Transverse colon (tissue), 4 donors: ENCODE measurements at regions not wholly inside any gene's neighbourhood (a gene's known extent, or its start where the extent isn't known, plus 50 kb on each side); places are given as distances from the start of the nearest gene placed in this dataset.

Experiments
- EP300 ChIP-seq: sonication (generic); formaldehyde crosslinking; IDR thresholded peaks from one replicate; pipeline ENCODE4 v1.6.1; 2017; ENCODE audit warnings: antibody characterized with exemption, low read depth
- POLR2A ChIP-seq: fragments of 450-650 bp; IDR thresholded peaks from one replicate; pipeline ENCODE4 v1.6.1; 2016; ENCODE audit warnings: antibody characterized with exemption, mild to moderate bottlenecking, moderate library complexity
- POLR2AphosphoS5 ChIP-seq, 3 donors: sonication (generic); formaldehyde crosslinking; IDR thresholded peaks; one replicate each; pipeline ENCODE4 v1.6.1; 2016; ENCODE audit warnings: antibody characterized with exemption in 3 of 3
- TF ChIP-seq, protein P1 (sequence below), 5 experiments: fragments of 200-600 bp in 3 of 5; fragments of 450-650 bp in 2 of 5; sonication (generic) in 3 of 5; IDR thresholded peaks; 1 replicate in 2 of 5; 2 replicates in 3 of 5; pipeline ENCODE4 v1.5.1; 2016 to 2017; ENCODE audit warnings: antibody characterized with exemption in 5 of 5, inconsistent platforms in 3 of 5, mild to moderate bottlenecking in 2 of 5, moderate library complexity in 1 of 5

DNA sequence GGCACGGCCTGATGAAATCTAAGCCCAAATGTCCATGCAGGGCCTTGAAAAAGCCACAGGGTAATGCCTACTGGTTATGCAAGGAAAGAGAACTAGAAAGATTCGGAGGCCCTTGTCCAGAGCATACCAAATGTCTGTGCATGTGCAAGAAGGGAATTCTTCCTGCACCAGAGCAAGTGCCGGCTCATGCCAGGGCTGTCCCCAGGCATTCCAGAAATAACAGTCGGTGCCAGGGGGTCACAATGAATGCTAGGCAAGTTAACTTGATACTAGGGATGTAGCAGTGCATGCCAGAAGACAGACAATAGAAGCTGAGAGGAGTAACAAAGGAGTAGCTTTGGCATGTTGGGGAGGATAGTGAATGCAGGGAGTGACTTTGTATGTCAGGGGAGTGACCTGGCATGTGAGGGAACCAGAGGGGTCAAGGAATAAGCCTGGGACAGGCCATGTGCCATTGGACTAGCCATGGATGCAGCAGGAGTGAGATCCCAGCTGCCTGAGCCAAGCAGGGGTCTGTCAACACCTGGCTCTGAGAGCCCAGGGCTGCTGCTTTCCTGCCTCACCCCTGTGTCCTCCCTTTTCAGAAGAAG is 119.5 kb upstream of the UNC5B start:
- TF ChIP-seq, protein P1, sequence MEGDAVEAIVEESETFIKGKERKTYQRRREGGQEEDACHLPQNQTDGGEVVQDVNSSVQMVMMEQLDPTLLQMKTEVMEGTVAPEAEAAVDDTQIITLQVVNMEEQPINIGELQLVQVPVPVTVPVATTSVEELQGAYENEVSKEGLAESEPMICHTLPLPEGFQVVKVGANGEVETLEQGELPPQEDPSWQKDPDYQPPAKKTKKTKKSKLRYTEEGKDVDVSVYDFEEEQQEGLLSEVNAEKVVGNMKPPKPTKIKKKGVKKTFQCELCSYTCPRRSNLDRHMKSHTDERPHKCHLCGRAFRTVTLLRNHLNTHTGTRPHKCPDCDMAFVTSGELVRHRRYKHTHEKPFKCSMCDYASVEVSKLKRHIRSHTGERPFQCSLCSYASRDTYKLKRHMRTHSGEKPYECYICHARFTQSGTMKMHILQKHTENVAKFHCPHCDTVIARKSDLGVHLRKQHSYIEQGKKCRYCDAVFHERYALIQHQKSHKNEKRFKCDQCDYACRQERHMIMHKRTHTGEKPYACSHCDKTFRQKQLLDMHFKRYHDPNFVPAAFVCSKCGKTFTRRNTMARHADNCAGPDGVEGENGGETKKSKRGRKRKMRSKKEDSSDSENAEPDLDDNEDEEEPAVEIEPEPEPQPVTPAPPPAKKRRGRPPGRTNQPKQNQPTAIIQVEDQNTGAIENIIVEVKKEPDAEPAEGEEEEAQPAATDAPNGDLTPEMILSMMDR (IDR thresholded peaks at IDR 0.05), result no peak
- TF ChIP-seq EP300 (no peak), POLR2AphosphoS5 (IDR thresholded peaks at IDR 0.05) (no peak), POLR2A (no peak)
